A673 (cell line): ENCODE measurements at regions not wholly inside any gene's neighbourhood (a gene's known extent, or its start where the extent isn't known, plus 50 kb on each side); places are given as distances from the start of the nearest gene placed in this dataset.

Experiments used
- CTCF ChIP-seq: fragments of 300-800, 200-600 bp; sonication (generic); conservative IDR thresholded peaks from 2 replicates; pipeline ENCODE4 v1.5.1; 2017; ENCODE audit warnings: low read depth, mild to moderate bottlenecking, antibody characterized with exemption, low read length, moderate library complexity, mixed read lengths
- EZH2 ChIP-seq: fragments of 200-600 bp; sonication (generic); IDR thresholded peaks from 2 replicates; pipeline ENCODE4 v1.6.1; 2017; ENCODE audit warnings: borderline replicate concordance, low read depth, mild to moderate bottlenecking, mixed read lengths, antibody characterized with exemption, low read length; ENCODE audit not compliant: poor library complexity, severe bottlenecking

GRCh38 chr4:156568484-156568883 lies 403.1 kb downstream of the PDGFC start:
- TF ChIP-seq EZH2 (no peak), CTCF (no peak)
